ENCODE measurements at regions not wholly inside any gene's neighbourhood (a gene's known extent, or its start where the extent isn't known, plus 50 kb on each side); places are given as distances from the start of the nearest gene placed in this dataset.

DNA sequence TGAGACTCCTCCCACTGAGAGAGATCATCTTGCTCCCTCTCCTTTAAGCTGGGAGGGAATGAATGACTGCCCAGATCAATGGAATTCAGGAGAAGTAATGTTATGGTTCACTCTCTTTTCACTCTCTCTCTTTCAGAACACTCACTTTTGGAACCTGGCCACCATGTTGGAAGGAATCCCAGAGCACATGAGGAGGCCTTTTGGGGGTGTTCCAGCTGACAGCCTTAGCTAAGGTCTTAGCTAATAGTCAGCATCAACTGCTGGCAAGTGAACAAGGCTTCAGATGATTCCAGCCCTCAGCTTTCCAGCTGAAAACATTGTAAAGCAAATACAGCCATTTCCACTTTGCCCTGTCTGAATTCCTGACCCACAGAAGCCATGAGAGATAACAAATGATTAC, 124.0 kb upstream of the CLNK start:
- DNase-seq (ENCODE audit: low spot score) = no peak
- H3K4me1 Mint-ChIP-seq (ENCODE audit: low read depth) = no peaks in the 10 kb centered on the region
- H3K9me3 Mint-ChIP-seq (ENCODE audit: low read depth) = peaks cover 4% of the 10 kb centered on the region
- TF ChIP-seq, protein P1, sequence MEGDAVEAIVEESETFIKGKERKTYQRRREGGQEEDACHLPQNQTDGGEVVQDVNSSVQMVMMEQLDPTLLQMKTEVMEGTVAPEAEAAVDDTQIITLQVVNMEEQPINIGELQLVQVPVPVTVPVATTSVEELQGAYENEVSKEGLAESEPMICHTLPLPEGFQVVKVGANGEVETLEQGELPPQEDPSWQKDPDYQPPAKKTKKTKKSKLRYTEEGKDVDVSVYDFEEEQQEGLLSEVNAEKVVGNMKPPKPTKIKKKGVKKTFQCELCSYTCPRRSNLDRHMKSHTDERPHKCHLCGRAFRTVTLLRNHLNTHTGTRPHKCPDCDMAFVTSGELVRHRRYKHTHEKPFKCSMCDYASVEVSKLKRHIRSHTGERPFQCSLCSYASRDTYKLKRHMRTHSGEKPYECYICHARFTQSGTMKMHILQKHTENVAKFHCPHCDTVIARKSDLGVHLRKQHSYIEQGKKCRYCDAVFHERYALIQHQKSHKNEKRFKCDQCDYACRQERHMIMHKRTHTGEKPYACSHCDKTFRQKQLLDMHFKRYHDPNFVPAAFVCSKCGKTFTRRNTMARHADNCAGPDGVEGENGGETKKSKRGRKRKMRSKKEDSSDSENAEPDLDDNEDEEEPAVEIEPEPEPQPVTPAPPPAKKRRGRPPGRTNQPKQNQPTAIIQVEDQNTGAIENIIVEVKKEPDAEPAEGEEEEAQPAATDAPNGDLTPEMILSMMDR (IDR thresholded peaks at IDR 0.05) = no peak
- no peaks in the 10 kb centered on the region for H3K27me3 Mint-ChIP-seq (ENCODE audit: low read depth)
- H3K36me3 Mint-ChIP-seq (ENCODE audit: low read depth) = no peaks in the 10 kb centered on the region
- H3K4me3 Mint-ChIP-seq (ENCODE audit: unreplicated experiment) = no peak overlapping the region
- H3K27ac Mint-ChIP-seq (ENCODE audit: unreplicated experiment) = no peak overlapping the region

DNA sequence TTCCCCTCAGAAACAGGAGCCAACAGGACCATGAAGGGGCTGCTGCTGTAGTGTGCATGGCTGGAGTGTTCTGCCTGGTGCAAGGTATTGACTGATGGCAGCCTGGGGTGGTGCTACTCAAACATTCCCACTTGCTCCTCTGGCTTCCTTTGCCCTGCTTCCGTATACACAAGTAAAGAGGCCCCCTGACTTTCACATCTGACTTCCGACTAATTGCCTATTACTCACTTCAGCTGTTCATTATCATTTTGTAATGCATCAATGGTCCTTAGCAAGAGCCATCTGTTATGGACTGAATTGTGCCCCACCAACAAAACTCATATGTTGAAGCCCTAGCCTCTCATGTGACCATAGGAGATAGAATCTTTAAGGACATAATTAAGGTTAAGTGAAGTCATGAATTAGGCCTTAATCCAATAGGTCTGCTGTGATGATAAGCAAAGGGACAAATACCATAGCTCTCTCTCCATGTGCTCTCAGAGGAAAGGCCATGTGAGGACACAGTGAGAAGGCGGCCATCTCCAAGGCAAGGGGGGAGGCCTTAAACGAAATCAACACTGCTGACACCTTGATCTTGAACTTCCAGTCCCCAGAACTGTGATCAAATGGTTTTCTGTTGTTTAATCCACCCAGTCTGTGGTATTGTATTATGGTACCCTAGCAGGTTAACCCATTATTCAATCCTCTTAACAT, 122.5 kb upstream of the CLNK start:
- H3K9me3 Mint-ChIP-seq (ENCODE audit: low read depth) = peaks cover 4% of the 10 kb centered on the region
- H3K27ac Mint-ChIP-seq (ENCODE audit: unreplicated experiment) = no peak overlapping the region
- DNase-seq (ENCODE audit: low spot score) = no peak
- no peaks in the 10 kb centered on the region for H3K36me3 Mint-ChIP-seq (ENCODE audit: low read depth)
- TF ChIP-seq, protein P1 (IDR thresholded peaks at IDR 0.05) = no peak
- H3K4me1 Mint-ChIP-seq (ENCODE audit: low read depth) = no peaks in the 10 kb centered on the region
- no peak overlapping the region for H3K4me3 Mint-ChIP-seq (ENCODE audit: unreplicated experiment)
- no peaks in the 10 kb centered on the region for H3K27me3 Mint-ChIP-seq (ENCODE audit: low read depth)

DNA sequence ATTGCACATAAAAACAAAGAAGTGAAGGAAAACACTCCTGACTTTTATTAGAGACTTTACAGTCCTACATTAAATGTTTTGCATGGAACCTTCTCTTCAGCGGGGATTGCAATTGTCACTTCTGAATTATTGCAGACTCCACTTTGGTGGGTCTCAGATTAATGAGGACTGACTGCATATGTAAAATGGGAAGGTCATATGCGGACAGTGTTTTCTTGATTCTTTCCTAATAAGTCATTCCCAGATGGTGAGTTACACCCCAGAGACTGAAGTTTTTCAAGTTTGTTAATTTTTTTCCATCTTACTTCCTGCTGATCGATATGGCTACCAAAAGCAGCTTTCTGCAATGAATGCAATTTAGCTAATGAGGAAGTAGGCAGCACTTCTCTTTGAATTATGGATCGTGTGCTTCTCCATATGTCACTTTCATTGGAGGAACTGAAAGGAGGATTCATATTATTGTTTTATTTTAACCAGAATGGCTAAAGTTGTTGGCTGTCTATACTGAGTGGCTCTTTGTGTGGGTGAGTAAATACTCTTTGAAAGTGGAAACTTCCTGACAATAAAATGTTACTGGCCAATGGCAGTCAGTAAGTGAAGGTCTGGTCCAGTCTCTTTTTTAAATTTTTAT, 119.3 kb upstream of the CLNK start:
- Mint-ChIP-seq H3K27ac (ENCODE audit: unreplicated experiment) (no peak overlapping the region), H3K9me3 (ENCODE audit: low read depth) (peaks cover 4% of the 10 kb centered on the region), H3K4me1 (ENCODE audit: low read depth) (no peaks in the 10 kb centered on the region), H3K4me3 (ENCODE audit: unreplicated experiment) (no peak overlapping the region), H3K36me3 (ENCODE audit: low read depth) (no peaks in the 10 kb centered on the region), H3K27me3 (ENCODE audit: low read depth) (peaks cover 1% of the 10 kb centered on the region)
- DNase-seq (ENCODE audit: low spot score) = no peak
- TF ChIP-seq, protein P1 (IDR thresholded peaks at IDR 0.05) = no peak

DNA sequence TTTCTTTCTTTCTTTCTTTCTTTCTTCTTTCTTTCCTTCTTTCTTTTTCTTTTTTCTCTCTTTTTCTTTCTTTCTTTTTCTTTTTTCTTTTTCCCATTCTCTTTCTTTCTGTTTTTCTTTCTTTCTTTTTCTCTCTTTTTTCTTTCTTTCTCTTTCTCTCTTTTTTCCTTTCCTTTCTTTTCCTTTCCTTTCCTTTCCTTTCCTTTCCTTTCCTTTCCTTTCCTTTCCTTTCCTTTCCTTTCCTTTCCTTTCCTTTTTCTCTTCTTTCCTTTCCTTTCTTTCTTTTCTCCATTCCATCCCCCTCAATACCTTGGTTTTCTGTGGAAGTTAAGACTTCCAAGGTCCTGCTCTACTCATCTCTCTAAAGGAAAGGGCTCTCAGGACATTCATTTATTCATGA, 102.8 kb upstream of the CLNK start:
- peaks cover 4% of the 10 kb centered on the region for H3K27me3 Mint-ChIP-seq (ENCODE audit: low read depth)
- no peaks in the 10 kb centered on the region for H3K36me3 Mint-ChIP-seq (ENCODE audit: low read depth)
- no peaks in the 10 kb centered on the region for H3K9me3 Mint-ChIP-seq (ENCODE audit: low read depth)
- no peak overlapping the region for H3K27ac Mint-ChIP-seq (ENCODE audit: unreplicated experiment)
- H3K4me3 Mint-ChIP-seq (ENCODE audit: unreplicated experiment) = no peak overlapping the region
- peaks cover 10% of the 10 kb centered on the region for H3K4me1 Mint-ChIP-seq (ENCODE audit: low read depth)
- DNase-seq (ENCODE audit: low spot score) = no peak
- TF ChIP-seq, protein P1 (IDR thresholded peaks at IDR 0.05) = no peak

DNA sequence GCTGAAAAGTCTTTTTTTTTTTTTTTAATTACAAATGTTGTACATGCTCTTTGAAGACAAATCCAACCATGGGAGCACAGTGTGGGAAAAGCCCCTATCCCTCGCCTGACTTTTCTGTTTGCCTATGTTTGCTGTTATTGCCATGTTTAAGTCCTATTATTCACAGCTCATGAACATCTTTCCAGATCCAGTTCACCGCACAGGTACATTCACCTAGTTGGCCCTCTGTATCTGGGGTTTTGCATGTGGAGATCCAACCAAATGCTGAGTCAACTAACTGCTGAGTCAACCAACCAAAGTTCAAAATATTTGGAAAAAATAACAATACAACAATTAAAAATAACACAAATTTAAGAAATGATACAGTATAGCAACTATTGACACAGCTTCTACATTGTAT, 100.1 kb upstream of the CLNK start:
- H3K27ac Mint-ChIP-seq (ENCODE audit: unreplicated experiment) = no peak overlapping the region
- no peak for DNase-seq (ENCODE audit: low spot score)
- peaks cover 10% of the 10 kb centered on the region for H3K4me1 Mint-ChIP-seq (ENCODE audit: low read depth)
- H3K36me3 Mint-ChIP-seq (ENCODE audit: low read depth) = no peaks in the 10 kb centered on the region
- H3K4me3 Mint-ChIP-seq (ENCODE audit: unreplicated experiment) = no peak overlapping the region
- TF ChIP-seq, protein P1 (IDR thresholded peaks at IDR 0.05) = no peak
- H3K27me3 Mint-ChIP-seq (ENCODE audit: low read depth) = no peaks in the 10 kb centered on the region
- no peaks in the 10 kb centered on the region for H3K9me3 Mint-ChIP-seq (ENCODE audit: low read depth)

Data from chondrocyte (in vitro differentiated cells).